MM.1S (cell line): ENCODE measurements at regions not wholly inside any gene's neighbourhood (a gene's known extent, or its start where the extent isn't known, plus 50 kb on each side); places are given as distances from the start of the nearest gene placed in this dataset.

Experiments
- DNase-seq: peaks from one replicate; pipeline ENCODE4 v3.0.0-alpha.2; 2015
- H2AFZ ChIP-seq: fragments of 300-600 bp; sonication (generic); 2 replicates; pipeline ENCODE4 v1.6.0; 2016; ENCODE audit warnings: antibody characterized with exemption, low read length
- H3F3A ChIP-seq: fragments of 300-600 bp; sonication (generic); 2 replicates; pipeline ENCODE4 v1.6.1; 2016; ENCODE audit warnings: mild to moderate bottlenecking, antibody characterized with exemption, low read length, moderate library complexity, mixed read lengths; ENCODE audit not compliant: insufficient read depth
- H3K27ac ChIP-seq: fragments of 300-600 bp; sonication (generic); 2 replicates; pipeline ENCODE4 v1.5.1; 2016; ENCODE audit warnings: mild to moderate bottlenecking, low read length
- H3K27me3 ChIP-seq: fragments of 300-600 bp; sonication (generic); replicated peaks from 2 replicates; pipeline ENCODE4 v1.6.0; 2016; ENCODE audit warnings: low read length; ENCODE audit not compliant: insufficient read depth
- H3K36me3 ChIP-seq: fragments of 300-600 bp; sonication (generic); replicated peaks from 2 replicates; pipeline ENCODE4 v1.6.1; 2016; ENCODE audit warnings: mild to moderate bottlenecking, low read length, mixed read lengths; ENCODE audit not compliant: insufficient read depth
- H3K4me1 ChIP-seq: fragments of 300-600 bp; sonication (generic); 2 replicates; pipeline ENCODE4 v1.6.1; 2016; ENCODE audit warnings: low read length, mixed read lengths
- H3K4me2 ChIP-seq: fragments of 300-600 bp; sonication (generic); 2 replicates; pipeline ENCODE4 v1.6.0; 2016; ENCODE audit warnings: low read depth, low read length
- H3K4me3 ChIP-seq: fragments of 300-600 bp; sonication (generic); 2 replicates; pipeline ENCODE4 v1.5.1; 2016; ENCODE audit warnings: low read length, mixed read lengths
- H3K79me2 ChIP-seq: fragments of 300-600 bp; sonication (generic); 2 replicates; pipeline ENCODE4 v1.6.1; 2016; ENCODE audit warnings: mixed run types, low read length, mixed read lengths
- H3K9ac ChIP-seq: fragments of 300-600 bp; sonication (generic); 2 replicates; pipeline ENCODE4 v1.6.1; 2016; ENCODE audit warnings: low read length, mixed read lengths
- H3K9me2 ChIP-seq: fragments of 300-600 bp; sonication (generic); replicated peaks from 2 replicates; pipeline ENCODE4 v1.6.1; 2016; ENCODE audit warnings: mild to moderate bottlenecking, low read length, mixed read lengths; ENCODE audit not compliant: insufficient read depth
- H3K9me3 ChIP-seq: fragments of 300-600 bp; sonication (generic); replicated peaks from 2 replicates; pipeline ENCODE4 v1.6.1; 2016; ENCODE audit warnings: mild to moderate bottlenecking, low read length, mixed read lengths; ENCODE audit not compliant: insufficient read depth
- H4K20me1 ChIP-seq: fragments of 300-600 bp; sonication (generic); 2 replicates; pipeline ENCODE4 v1.6.1; 2016; ENCODE audit warnings: mild to moderate bottlenecking, low read length, moderate library complexity, mixed read lengths; ENCODE audit not compliant: insufficient read depth
- CTCF ChIP-seq: fragments of 300-600 bp; sonication (generic); IDR thresholded peaks from 2 replicates; pipeline ENCODE4 v1.5.1; 2016; ENCODE audit warnings: antibody characterized with exemption, low read length, mixed read lengths
- EZH2 ChIP-seq: fragments of 300-600 bp; sonication (generic); optimal IDR thresholded peaks from 2 replicates; pipeline ENCODE3; 2017; ENCODE audit warnings: low read depth, mild to moderate bottlenecking, antibody characterized with exemption, low read length, mixed read lengths
- EZH2phosphoT487 ChIP-seq: fragments of 300-600 bp; sonication (generic); IDR thresholded peaks from 2 replicates; pipeline ENCODE4 v1.6.1; 2018; ENCODE audit warnings: antibody characterized with exemption, low read length

- no peak for DNase-seq
- no peak overlapping the region for H3K4me2 ChIP-seq
- no peaks in the 10 kb centered on the region for H3K4me1 ChIP-seq
- no peaks in the 10 kb centered on the region for H3K9me3 ChIP-seq
- H3K27me3 ChIP-seq, result no peaks in the 10 kb centered on the region
- H4K20me1 ChIP-seq, result no peaks in the 10 kb centered on the region
- no peaks in the 10 kb centered on the region for H3K36me3 ChIP-seq
- no peak overlapping the region for H3K9ac ChIP-seq
- no peak overlapping the region for H2AFZ ChIP-seq
- H3K9me2 ChIP-seq, result no peaks in the 10 kb centered on the region
- H3K4me3 ChIP-seq, result no peak overlapping the region
- no peaks in the 10 kb centered on the region for H3K79me2 ChIP-seq
- no peaks in the 10 kb centered on the region for H3F3A ChIP-seq
- TF ChIP-seq EZH2, result no peak
- TF ChIP-seq EZH2phosphoT487, result no peak
- no peak for TF ChIP-seq CTCF
- no peak overlapping the region for H3K27ac ChIP-seq
Observed at GRCh38 chr3:22730701-22731100, 472.4 kb upstream of the UBE2E2 start.

- no peak for DNase-seq
- Histone ChIP-seq H2AFZ (no peak overlapping the region), H4K20me1 (no peaks in the 10 kb centered on the region), H3K4me3 (no peak overlapping the region), H3K9me3 (no peaks in the 10 kb centered on the region), H3K27me3 (no peaks in the 10 kb centered on the region), H3K9ac (no peak overlapping the region), H3K79me2 (no peaks in the 10 kb centered on the region), H3K27ac (no peak overlapping the region), H3K4me1 (no peaks in the 10 kb centered on the region), H3K9me2 (no peaks in the 10 kb centered on the region), H3K36me3 (no peaks in the 10 kb centered on the region), H3K4me2 (no peak overlapping the region), H3F3A (no peaks in the 10 kb centered on the region)
- TF ChIP-seq CTCF, result no peak
- TF ChIP-seq EZH2phosphoT487, result no peak
- no peak for TF ChIP-seq EZH2
Observed at GRCh38 chr3:22731901-22732300, 471.2 kb upstream of the UBE2E2 start.

- Histone ChIP-seq H3K79me2 (no peaks in the 10 kb centered on the region), H2AFZ (no peak overlapping the region), H3K4me3 (no peak overlapping the region), H3F3A (no peaks in the 10 kb centered on the region), H4K20me1 (no peaks in the 10 kb centered on the region), H3K4me2 (no peak overlapping the region), H3K27me3 (no peaks in the 10 kb centered on the region), H3K9ac (no peak overlapping the region), H3K9me3 (no peaks in the 10 kb centered on the region), H3K27ac (no peak overlapping the region), H3K36me3 (no peaks in the 10 kb centered on the region), H3K9me2 (no peaks in the 10 kb centered on the region), H3K4me1 (no peaks in the 10 kb centered on the region)
- DNase-seq, result no peak
- no peak for TF ChIP-seq CTCF
- no peak for TF ChIP-seq EZH2phosphoT487
- no peak for TF ChIP-seq EZH2
Observed at GRCh38 chr3:22732641-22733040, 470.5 kb upstream of the UBE2E2 start.
